ENCODE measurements at regions not wholly inside any gene's neighbourhood (a gene's known extent, or its start where the extent isn't known, plus 50 kb on each side); places are given as distances from the start of the nearest gene placed in this dataset.

- H3K27ac Mint-ChIP-seq (ENCODE audit: unreplicated experiment) = no peak overlapping the region
- TF ChIP-seq, protein P1, sequence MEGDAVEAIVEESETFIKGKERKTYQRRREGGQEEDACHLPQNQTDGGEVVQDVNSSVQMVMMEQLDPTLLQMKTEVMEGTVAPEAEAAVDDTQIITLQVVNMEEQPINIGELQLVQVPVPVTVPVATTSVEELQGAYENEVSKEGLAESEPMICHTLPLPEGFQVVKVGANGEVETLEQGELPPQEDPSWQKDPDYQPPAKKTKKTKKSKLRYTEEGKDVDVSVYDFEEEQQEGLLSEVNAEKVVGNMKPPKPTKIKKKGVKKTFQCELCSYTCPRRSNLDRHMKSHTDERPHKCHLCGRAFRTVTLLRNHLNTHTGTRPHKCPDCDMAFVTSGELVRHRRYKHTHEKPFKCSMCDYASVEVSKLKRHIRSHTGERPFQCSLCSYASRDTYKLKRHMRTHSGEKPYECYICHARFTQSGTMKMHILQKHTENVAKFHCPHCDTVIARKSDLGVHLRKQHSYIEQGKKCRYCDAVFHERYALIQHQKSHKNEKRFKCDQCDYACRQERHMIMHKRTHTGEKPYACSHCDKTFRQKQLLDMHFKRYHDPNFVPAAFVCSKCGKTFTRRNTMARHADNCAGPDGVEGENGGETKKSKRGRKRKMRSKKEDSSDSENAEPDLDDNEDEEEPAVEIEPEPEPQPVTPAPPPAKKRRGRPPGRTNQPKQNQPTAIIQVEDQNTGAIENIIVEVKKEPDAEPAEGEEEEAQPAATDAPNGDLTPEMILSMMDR (IDR thresholded peaks at IDR 0.05; ENCODE audit: insufficient read depth in 1 of 2, low read depth in 1 of 2, low read length in 1 of 2, severe bottlenecking in 1 of 2, unreplicated experiment in 1 of 2) = peak; percentile 66 to 72
- POLR2A ChIA-PET = no interaction called here
Measured at GRCh38 chr6:12233693-12234571, 56.2 kb upstream of the EDN1 start.

GRCh38 chr6:12235341-12235740 is 54.8 kb upstream of the EDN1 start:
- H3K4me1 ChIP-seq = peaks cover 4% of the 10 kb centered on the region; the same call in 1 of the 2 replicates
- H3K9me3 Mint-ChIP-seq (ENCODE audit: unreplicated experiment) = no peaks in the 10 kb centered on the region
- no peak overlapping the region for H3K4me3 Mint-ChIP-seq (ENCODE audit: unreplicated experiment)
- no peaks in the 10 kb centered on the region for H3K27me3 Mint-ChIP-seq (ENCODE audit: insufficient read depth, unreplicated experiment)
- no peak for DNase-seq
- CTCF ChIA-PET = no interaction called here
- POLR2A ChIA-PET = no interaction called here
- intact Hi-C loops (cut with micrococcal nuclease; ENCODE audit: unreplicated experiment) = loop anchor here (2.0 kb wide), 1 partner anchor 53 kb away; no protein-coding TSS in a partner anchor
- BruUV-seq (replicated peaks) = no TSS peak
- no peaks in the 10 kb centered on the region for H3K36me3 Mint-ChIP-seq (ENCODE audit: insufficient read depth, unreplicated experiment)
- no peaks in the 10 kb centered on the region for H3K9me3 ChIP-seq
- no peak overlapping the region for H3K4me3 ChIP-seq (ENCODE audit: low read depth, low read length)
- H3K27me3 ChIP-seq (replicated peaks; ENCODE audit: control insufficient read depth, insufficient read depth, low read length) = no peaks in the 10 kb centered on the region
- TF ChIP-seq, protein P1 (IDR thresholded peaks at IDR 0.05; ENCODE audit: insufficient read depth in 1 of 2, low read depth in 1 of 2, low read length in 1 of 2, severe bottlenecking in 1 of 2, unreplicated experiment in 1 of 2) = no peak
- no peaks in the 10 kb centered on the region for H3K36me3 ChIP-seq (ENCODE audit: control insufficient read depth, insufficient read depth, low read length)
- H3K4me1 Mint-ChIP-seq (ENCODE audit: low read depth, unreplicated experiment) = no peaks in the 10 kb centered on the region
- no peak overlapping the region for H3K27ac Mint-ChIP-seq (ENCODE audit: unreplicated experiment)

More at GRCh38 chr6:12233693-12234571, 56.2 kb upstream of the EDN1 start:
- peak; percentile 45 to 61 for DNase-seq
- Histone ChIP-seq H3K4me1 (peaks cover 15% of the 10 kb centered on the region), H3K4me3 (ENCODE audit: low read depth, low read length) (no peak overlapping the region), H3K36me3 (ENCODE audit: control insufficient read depth, insufficient read depth, low read length) (no peaks in the 10 kb centered on the region), H3K27me3 (replicated peaks; ENCODE audit: control insufficient read depth, insufficient read depth, low read length) (no peaks in the 10 kb centered on the region), H3K9me3 (no peaks in the 10 kb centered on the region)
- Mint-ChIP-seq H3K4me1 (ENCODE audit: low read depth, unreplicated experiment) (peaks cover 3% of the 10 kb centered on the region), H3K27me3 (ENCODE audit: insufficient read depth, unreplicated experiment) (no peaks in the 10 kb centered on the region), H3K9me3 (ENCODE audit: unreplicated experiment) (no peaks in the 10 kb centered on the region), H3K4me3 (ENCODE audit: unreplicated experiment) (no peak overlapping the region), H3K36me3 (ENCODE audit: insufficient read depth, unreplicated experiment) (no peaks in the 10 kb centered on the region)
- intact Hi-C loops (cut with micrococcal nuclease; ENCODE audit: unreplicated experiment) = loop anchor here (1.0 to 2.0 kb wide), 3 partner anchors 55 to 579 kb away; no protein-coding TSS in a partner anchor
- no TSS peak for BruUV-seq (replicated peaks)
- CTCF ChIA-PET = interaction anchor here (0.8 to 1.5 kb wide), 7 partner anchors 16 to 58 kb away, joined by 3 to 9 read pairs (median 4); no protein-coding TSS in a partner anchor

DNA sequence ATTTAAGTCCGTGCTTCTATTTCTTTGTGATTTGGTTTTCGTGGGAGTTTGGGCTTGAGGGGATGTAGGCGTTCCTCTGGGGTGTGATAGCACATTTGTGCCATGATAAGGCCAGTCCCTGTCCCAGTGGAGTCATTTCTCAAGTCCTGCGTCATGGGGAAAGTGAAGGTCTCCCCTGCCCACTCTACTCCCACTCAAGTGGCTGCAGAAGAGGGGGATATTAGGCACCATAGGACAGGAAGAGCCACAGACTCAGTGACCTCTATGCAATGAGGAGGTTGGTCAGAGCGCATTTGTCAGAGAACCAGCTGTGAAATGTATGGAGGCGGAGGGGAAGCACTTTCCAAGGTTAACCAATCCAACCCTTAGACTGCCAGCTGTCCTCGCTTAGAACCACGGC is 51.9 kb upstream of the EDN1 start:
- Mint-ChIP-seq H3K9me3 (ENCODE audit: unreplicated experiment) (no peaks in the 10 kb centered on the region), H3K27ac (ENCODE audit: unreplicated experiment) (no peak overlapping the region), H3K4me3 (ENCODE audit: unreplicated experiment) (no peak overlapping the region), H3K4me1 (ENCODE audit: low read depth, unreplicated experiment) (no peaks in the 10 kb centered on the region), H3K36me3 (ENCODE audit: insufficient read depth, unreplicated experiment) (no peaks in the 10 kb centered on the region), H3K27me3 (ENCODE audit: insufficient read depth, unreplicated experiment) (no peaks in the 10 kb centered on the region)
- BruUV-seq (replicated peaks) = no TSS peak
- CTCF ChIA-PET = no interaction called here
- H3K27me3 ChIP-seq (replicated peaks; ENCODE audit: control insufficient read depth, insufficient read depth, low read length) = no peaks in the 10 kb centered on the region
- no peak for DNase-seq
- peaks cover 18% of the 10 kb centered on the region for H3K4me1 ChIP-seq
- POLR2A ChIA-PET = no interaction called here
- intact Hi-C loops (cut with micrococcal nuclease; ENCODE audit: unreplicated experiment) = no loop called here
- no peaks in the 10 kb centered on the region for H3K9me3 ChIP-seq
- no peaks in the 10 kb centered on the region for H3K36me3 ChIP-seq (ENCODE audit: control insufficient read depth, insufficient read depth, low read length)
- TF ChIP-seq, protein P1 (IDR thresholded peaks at IDR 0.05; ENCODE audit: insufficient read depth in 1 of 2, low read depth in 1 of 2, low read length in 1 of 2, severe bottlenecking in 1 of 2, unreplicated experiment in 1 of 2) = no peak
- H3K4me3 ChIP-seq (ENCODE audit: low read depth, low read length) = no peak overlapping the region
